Endothelial cell of umbilical vein (primary cell): ENCODE measurements at regions not wholly inside any gene's neighbourhood (a gene's known extent, or its start where the extent isn't known, plus 50 kb on each side); places are given as distances from the start of the nearest gene placed in this dataset.

Source experiments
- CTCF ChIP-seq, 2 donors: IDR thresholded peaks; 1 replicate in 1 of 2; 2 replicates in 1 of 2; pipeline ENCODE4 v1.5.1; 2011; ENCODE audit warnings: low read length in 2 of 2, mild to moderate bottlenecking in 2 of 2, moderate library complexity in 2 of 2, control low read depth in 1 of 2, inconsistent platforms in 1 of 2, low read depth in 1 of 2; ENCODE audit not compliant: insufficient read depth in 1 of 2; ENCODE audit errors: extremely low read depth in 1 of 2
- EZH2 ChIP-seq: IDR thresholded peaks from 2 replicates; pipeline ENCODE4 v1.6.1; 2012; ENCODE audit warnings: borderline replicate concordance, low read depth, mild to moderate bottlenecking, moderate library complexity, low read length, inconsistent platforms; ENCODE audit not compliant: severe bottlenecking
- POLR2A ChIP-seq: IDR thresholded peaks from 2 replicates; pipeline ENCODE4 v1.6.1; 2012; ENCODE audit warnings: low read depth, mild to moderate bottlenecking, control low read depth, low read length
- POLR2AphosphoS5 ChIP-seq: IDR thresholded peaks from 2 replicates; pipeline ENCODE4 v1.6.1; 2012; ENCODE audit warnings: low read depth, mild to moderate bottlenecking, control low read depth, low read length, moderate library complexity; ENCODE audit not compliant: insufficient read depth

DNA sequence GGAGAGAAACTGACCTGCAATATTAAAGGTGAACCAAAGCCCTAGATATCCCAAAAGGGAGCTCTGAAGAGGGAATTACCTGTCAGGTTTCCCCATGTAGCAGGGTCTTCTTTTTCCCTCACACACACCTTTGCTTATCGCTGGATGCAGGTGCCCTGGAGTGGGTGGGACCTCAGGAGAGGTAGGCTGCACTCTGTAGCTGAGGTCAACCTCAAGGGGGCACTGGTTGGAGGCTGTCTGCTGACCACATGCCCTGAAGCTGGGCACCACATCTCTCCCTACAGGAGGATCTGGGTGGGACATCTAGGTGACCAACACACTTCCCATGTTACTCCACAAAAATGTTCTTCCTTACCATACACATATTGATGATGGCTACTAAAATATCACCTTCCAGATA is 298.7 kb upstream of the USP25 start:
- TF ChIP-seq EZH2, result no peak
- no peak for TF ChIP-seq POLR2AphosphoS5
- no peak for TF ChIP-seq POLR2A
- no peak for TF ChIP-seq CTCF (IDR thresholded peaks at IDR 0.05; ENCODE audit: extremely low read depth in 1 of 2, insufficient read depth in 1 of 2, low read depth in 1 of 2, low read length in 2 of 2)
